Fibroblast of lung (primary cell): ENCODE measurements at regions not wholly inside any gene's neighbourhood (a gene's known extent, or its start where the extent isn't known, plus 50 kb on each side); places are given as distances from the start of the nearest gene placed in this dataset.

ENCODE experiments used
- EZH2 ChIP-seq: IDR thresholded peaks from 2 replicates; pipeline ENCODE4 v1.5.1; 2012; ENCODE audit warnings: low read length, control low read depth, mild to moderate bottlenecking; ENCODE audit errors: missing control alignments
- TF ChIP-seq, protein P1 (sequence below), 2 donors: IDR thresholded peaks in 1 of 2; conservative IDR thresholded peaks in 1 of 2; 1 replicate in 1 of 2; 2 replicates in 1 of 2; pipeline ENCODE4 v1.5.1; 2011 to 2012; ENCODE audit warnings: low read length in 2 of 2, control low read depth in 1 of 2, inconsistent platforms in 1 of 2, low read depth in 1 of 2, mild to moderate bottlenecking in 1 of 2

- TF ChIP-seq, protein P1, sequence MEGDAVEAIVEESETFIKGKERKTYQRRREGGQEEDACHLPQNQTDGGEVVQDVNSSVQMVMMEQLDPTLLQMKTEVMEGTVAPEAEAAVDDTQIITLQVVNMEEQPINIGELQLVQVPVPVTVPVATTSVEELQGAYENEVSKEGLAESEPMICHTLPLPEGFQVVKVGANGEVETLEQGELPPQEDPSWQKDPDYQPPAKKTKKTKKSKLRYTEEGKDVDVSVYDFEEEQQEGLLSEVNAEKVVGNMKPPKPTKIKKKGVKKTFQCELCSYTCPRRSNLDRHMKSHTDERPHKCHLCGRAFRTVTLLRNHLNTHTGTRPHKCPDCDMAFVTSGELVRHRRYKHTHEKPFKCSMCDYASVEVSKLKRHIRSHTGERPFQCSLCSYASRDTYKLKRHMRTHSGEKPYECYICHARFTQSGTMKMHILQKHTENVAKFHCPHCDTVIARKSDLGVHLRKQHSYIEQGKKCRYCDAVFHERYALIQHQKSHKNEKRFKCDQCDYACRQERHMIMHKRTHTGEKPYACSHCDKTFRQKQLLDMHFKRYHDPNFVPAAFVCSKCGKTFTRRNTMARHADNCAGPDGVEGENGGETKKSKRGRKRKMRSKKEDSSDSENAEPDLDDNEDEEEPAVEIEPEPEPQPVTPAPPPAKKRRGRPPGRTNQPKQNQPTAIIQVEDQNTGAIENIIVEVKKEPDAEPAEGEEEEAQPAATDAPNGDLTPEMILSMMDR (conservative IDR thresholded peaks at IDR 0.05 in 1 of 2, IDR thresholded peaks at IDR 0.05 in 1 of 2; ENCODE audit: low read depth in 1 of 2, low read length in 2 of 2) = no peak
- TF ChIP-seq EZH2 = no peak
Measured at GRCh38 chr3:16119887-16120286, 54.6 kb upstream of the GALNT15 start.
